ENCODE measurements at regions not wholly inside any gene's neighbourhood (a gene's known extent, or its start where the extent isn't known, plus 50 kb on each side); places are given as distances from the start of the nearest gene placed in this dataset.

- H3K36me3 Mint-ChIP-seq (ENCODE audit: low read depth), result no peaks in the 10 kb centered on the region
- no peak for DNase-seq
- CTCF ChIA-PET, result no interaction called here
Observed at GRCh38 chr11:111019451-111019850, 226.1 kb upstream of the POU2AF2 start.

GRCh38 chr11:111018566-111018965 lies 227.0 kb upstream of the POU2AF2 start:
- Mint-ChIP-seq H3K4me3 (no peak overlapping the region), H3K36me3 (ENCODE audit: low read depth) (no peaks in the 10 kb centered on the region), H3K27ac (no peak overlapping the region), H3K27me3 (peaks cover 3% of the 10 kb centered on the region), H3K4me1 (ENCODE audit: low read depth) (no peaks in the 10 kb centered on the region), H3K9me3 (no peaks in the 10 kb centered on the region)
- POLR2A ChIA-PET, result no interaction called here
- no peak for ATAC-seq
- TF ChIP-seq CTCF (IDR thresholded peaks at IDR 0.05), result no peak
- intact Hi-C loops (cut with micrococcal nuclease), result no loop called here
- DNase-seq, result no peak
- CTCF ChIA-PET, result no interaction called here

More at GRCh38 chr11:111019451-111019850, 226.1 kb upstream of the POU2AF2 start:
- peaks cover 4% of the 10 kb centered on the region for H3K27me3 Mint-ChIP-seq
- H3K9me3 Mint-ChIP-seq, result no peaks in the 10 kb centered on the region
- no peak for TF ChIP-seq CTCF (IDR thresholded peaks at IDR 0.05)
- H3K4me1 Mint-ChIP-seq (ENCODE audit: low read depth), result no peaks in the 10 kb centered on the region
- POLR2A ChIA-PET, result no interaction called here
- H3K4me3 Mint-ChIP-seq, result no peak overlapping the region
- ATAC-seq, result no peak
- intact Hi-C loops (cut with micrococcal nuclease), result no loop called here
- no peak overlapping the region for H3K27ac Mint-ChIP-seq

- intact Hi-C loops (cut with micrococcal nuclease), result no loop called here
- Mint-ChIP-seq H3K27ac (no peak overlapping the region), H3K4me1 (ENCODE audit: low read depth) (no peaks in the 10 kb centered on the region), H3K27me3 (peaks cover 4% of the 10 kb centered on the region), H3K4me3 (no peak overlapping the region), H3K36me3 (ENCODE audit: low read depth) (no peaks in the 10 kb centered on the region), H3K9me3 (no peaks in the 10 kb centered on the region)
- ChIA-PET POLR2A (no interaction called here), CTCF (no interaction called here)
- no peak for DNase-seq
- no peak for ATAC-seq
- TF ChIP-seq CTCF (IDR thresholded peaks at IDR 0.05), result no peak
Observed at GRCh38 chr11:111012491-111012890, 233.0 kb upstream of the POU2AF2 start.

GRCh38 chr11:111011275-111011594 lies 234.3 kb upstream of the POU2AF2 start:
- no peak for TF ChIP-seq CTCF (IDR thresholded peaks at IDR 0.05)
- ChIA-PET POLR2A (no interaction called here), CTCF (no interaction called here)
- H3K27me3 Mint-ChIP-seq, result peaks cover 4% of the 10 kb centered on the region
- H3K36me3 Mint-ChIP-seq (ENCODE audit: low read depth), result no peaks in the 10 kb centered on the region
- no peaks in the 10 kb centered on the region for H3K9me3 Mint-ChIP-seq
- no peak overlapping the region for H3K27ac Mint-ChIP-seq
- ATAC-seq, result no peak
- intact Hi-C loops (cut with micrococcal nuclease), result no loop called here
- no peak overlapping the region for H3K4me3 Mint-ChIP-seq
- no peak for DNase-seq
- H3K4me1 Mint-ChIP-seq (ENCODE audit: low read depth), result no peaks in the 10 kb centered on the region

GRCh38 chr11:111010391-111011274 lies 234.9 kb upstream of the POU2AF2 start:
- no peak for ATAC-seq
- H3K4me3 Mint-ChIP-seq, result no peak overlapping the region
- H3K9me3 Mint-ChIP-seq, result no peaks in the 10 kb centered on the region
- no peak overlapping the region for H3K27ac Mint-ChIP-seq
- H3K27me3 Mint-ChIP-seq, result peaks cover 4% of the 10 kb centered on the region
- no peaks in the 10 kb centered on the region for H3K4me1 Mint-ChIP-seq (ENCODE audit: low read depth)
- no peak for TF ChIP-seq CTCF (IDR thresholded peaks at IDR 0.05)
- ChIA-PET CTCF (no interaction called here), POLR2A (no interaction called here)
- intact Hi-C loops (cut with micrococcal nuclease), result no loop called here
- no peaks in the 10 kb centered on the region for H3K36me3 Mint-ChIP-seq (ENCODE audit: low read depth)
- peak; percentile 3 for DNase-seq

Data from activated CD8-positive, alpha-beta T cell treated with anti-CD3 and anti-CD28 coated beads for 36 hours (primary cell).